T47D (cell line): ENCODE measurements at regions not wholly inside any gene's neighbourhood (a gene's known extent, or its start where the extent isn't known, plus 50 kb on each side); places are given as distances from the start of the nearest gene placed in this dataset.

Source experiments
- DNase-seq, 2 experiments: peaks; one replicate each; pipeline versions ENCODE4 v3.0.0 to v3.0.0-alpha.2; 2011 to 2012; ENCODE audit warnings: low read depth in 1 of 2, low spot score in 1 of 2
- JUND ChIP-seq: IDR thresholded peaks from 2 replicates; pipeline ENCODE4 v1.6.1; 2012; ENCODE audit warnings: low read depth
- in situ Hi-C: cut with HindIII; loops from 2 replicates; pipeline ENCODE4 v1.10.0; 2016; ENCODE audit warnings: low sequenced_read_pairs, low pct_unique_long_range_greater_than_20kb

GRCh38 chr20:57908704-57909630 lies 199.2 kb upstream of the PMEPA1 start:
- in situ Hi-C loops, result no loop called here
- no peak for TF ChIP-seq JUND

GRCh38 chr20:57908226-57908625 lies 198.4 kb upstream of the PMEPA1 start:
- DNase-seq, result no peak
- in situ Hi-C loops, result no loop called here
- TF ChIP-seq JUND, result no peak

More at GRCh38 chr20:57908704-57909630, 199.2 kb upstream of the PMEPA1 start:
- no peak for DNase-seq

DNA sequence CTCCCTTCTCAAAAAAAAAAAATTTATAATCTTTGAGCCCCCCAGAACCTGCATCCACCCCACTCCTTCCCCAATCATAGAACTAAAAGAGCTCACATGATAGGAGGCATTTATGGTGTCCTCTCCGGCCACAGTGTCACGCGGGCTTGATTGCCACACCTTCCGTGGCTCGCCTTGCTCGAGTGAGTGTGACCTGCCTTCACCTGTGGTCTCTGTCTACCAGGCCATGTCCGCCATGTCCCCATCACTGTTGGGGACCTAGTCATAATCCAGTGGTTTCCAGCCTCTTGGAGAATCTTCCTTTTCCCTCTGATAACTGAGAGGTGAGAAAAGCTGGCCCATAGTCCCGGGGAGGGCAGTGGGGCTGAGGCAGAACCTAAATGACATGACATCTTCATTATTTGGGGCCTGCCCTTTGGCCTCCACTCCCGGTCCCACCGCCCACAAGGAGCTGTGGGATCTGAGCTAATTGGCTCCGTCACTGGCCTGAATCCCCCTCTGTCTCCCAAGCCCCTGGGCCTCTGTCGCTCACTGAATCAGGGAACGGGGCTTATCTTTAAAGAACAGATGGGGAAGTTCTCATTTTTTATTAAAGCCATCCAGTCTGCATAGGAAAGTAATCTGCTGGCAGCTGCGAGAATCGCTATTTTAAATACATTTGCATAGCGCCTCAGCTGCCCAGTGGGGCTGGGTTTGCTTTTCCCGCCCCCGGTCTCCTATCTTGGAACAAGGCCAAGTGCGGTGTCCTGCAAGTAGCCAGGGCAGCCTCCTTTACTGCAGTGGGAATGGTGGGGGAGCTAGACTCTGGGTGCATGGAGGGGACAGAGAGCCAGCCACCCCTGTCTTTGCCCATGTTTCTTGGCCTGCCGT lies 197.6 kb upstream of the PMEPA1 start:
- in situ Hi-C loops, result no loop called here
- no peak for DNase-seq
- TF ChIP-seq JUND, result no peak

DNA sequence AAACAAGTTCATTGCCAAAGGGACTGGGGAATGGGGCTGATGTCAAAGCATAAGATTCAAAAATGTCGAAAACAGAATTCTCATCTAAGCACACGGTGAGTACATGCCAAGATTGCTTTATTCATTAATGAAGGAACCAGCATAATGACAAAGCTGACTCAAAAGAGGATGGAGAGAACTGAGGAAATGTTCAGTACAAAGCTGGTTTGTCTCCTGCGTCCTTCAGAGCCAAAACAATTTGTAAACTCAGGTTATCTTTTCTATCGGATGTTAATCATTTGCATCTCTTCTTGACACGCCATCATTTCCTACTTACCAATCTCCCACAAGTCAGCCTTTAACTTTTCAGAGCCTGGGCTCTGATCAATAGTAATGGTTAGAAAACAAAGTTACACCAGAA lies 195.6 kb upstream of the PMEPA1 start:
- DNase-seq, result no peak
- TF ChIP-seq JUND, result no peak
- in situ Hi-C loops, result no loop called here

GRCh38 chr20:57904314-57905105 lies 194.7 kb upstream of the PMEPA1 start:
- TF ChIP-seq JUND, result no peak
- no peak for DNase-seq
- in situ Hi-C loops, result no loop called here

DNA sequence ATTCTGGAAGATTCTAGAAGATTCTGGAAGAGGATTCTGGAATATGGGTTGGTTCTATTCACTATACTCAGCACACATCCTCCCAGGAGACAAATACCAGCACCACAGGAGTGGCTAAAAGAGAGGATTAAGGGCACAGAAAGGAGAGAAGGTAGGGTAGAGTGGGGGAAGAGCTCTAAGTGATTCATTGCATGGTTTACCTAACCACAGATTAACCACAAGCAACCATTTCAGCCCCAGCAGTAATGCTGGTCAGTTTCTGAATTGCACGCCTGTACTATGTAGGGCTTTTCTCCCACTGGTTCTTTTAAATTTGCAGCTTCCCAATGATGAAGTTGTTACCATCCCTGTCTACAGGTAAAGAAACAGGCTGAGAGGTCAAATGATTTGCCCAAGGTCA lies 192.7 kb upstream of the PMEPA1 start:
- no peak for TF ChIP-seq JUND
- DNase-seq, result no peak

GRCh38 chr20:57901526-57901925 lies 191.7 kb upstream of the PMEPA1 start:
- no peak for DNase-seq
- TF ChIP-seq JUND, result no peak
- in situ Hi-C loops, result no loop called here

More for the DNA sequence above, 192.7 kb upstream of the PMEPA1 start:
- in situ Hi-C loops, result no loop called here

GRCh38 chr20:57900226-57900905 lies 190.6 kb upstream of the PMEPA1 start:
- DNase-seq, result no peak
- in situ Hi-C loops, result no loop called here
- no peak for TF ChIP-seq JUND

GRCh38 chr20:57899554-57899953 lies 189.7 kb upstream of the PMEPA1 start:
- in situ Hi-C loops, result no loop called here
- no peak for TF ChIP-seq JUND
- DNase-seq, result no peak

- DNase-seq, result no peak
- TF ChIP-seq JUND, result no peak
- in situ Hi-C loops, result no loop called here
Measured at GRCh38 chr20:57898332-57898731, 188.5 kb upstream of the PMEPA1 start.

DNA sequence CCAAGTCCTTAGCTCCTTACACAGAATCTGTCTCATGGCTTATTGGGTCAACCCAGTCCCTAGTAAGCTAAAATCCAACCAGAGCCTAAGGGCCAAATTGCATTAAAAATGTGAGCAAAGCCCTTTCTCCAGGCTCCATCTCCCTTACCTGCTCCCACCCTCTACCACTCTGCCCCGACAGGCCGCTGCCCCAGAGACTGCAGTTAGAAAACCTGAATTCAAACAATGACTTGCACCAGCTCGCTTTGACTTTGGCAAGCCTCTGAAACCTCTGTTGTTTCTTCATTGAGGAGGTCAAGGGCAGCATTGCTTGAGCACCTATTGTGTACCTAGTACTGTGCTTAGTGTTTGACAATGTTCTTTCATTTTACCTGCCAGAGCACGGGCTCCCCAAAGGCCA lies 188.1 kb upstream of the PMEPA1 start:
- TF ChIP-seq JUND, result no peak
- in situ Hi-C loops, result no loop called here
- no peak for DNase-seq
